HG02943 (cell line): ENCODE measurements at regions not wholly inside any gene's neighbourhood (a gene's known extent, or its start where the extent isn't known, plus 50 kb on each side); places are given as distances from the start of the nearest gene placed in this dataset.
"Not testable (repeated sequence)": the region's sequence is repeated elsewhere in the genome, so short reads cannot be mapped to it uniquely, and the experiment has no call there.

Source experiments
- ATAC-seq: cut with Tn5 transposase; IDR thresholded peaks from one replicate; pipeline ENCODE4 v1.9.1; 2021; ENCODE audit warnings: mild to moderate bottlenecking, low read depth, moderate library complexity; ENCODE audit not compliant: unreplicated experiment

DNA sequence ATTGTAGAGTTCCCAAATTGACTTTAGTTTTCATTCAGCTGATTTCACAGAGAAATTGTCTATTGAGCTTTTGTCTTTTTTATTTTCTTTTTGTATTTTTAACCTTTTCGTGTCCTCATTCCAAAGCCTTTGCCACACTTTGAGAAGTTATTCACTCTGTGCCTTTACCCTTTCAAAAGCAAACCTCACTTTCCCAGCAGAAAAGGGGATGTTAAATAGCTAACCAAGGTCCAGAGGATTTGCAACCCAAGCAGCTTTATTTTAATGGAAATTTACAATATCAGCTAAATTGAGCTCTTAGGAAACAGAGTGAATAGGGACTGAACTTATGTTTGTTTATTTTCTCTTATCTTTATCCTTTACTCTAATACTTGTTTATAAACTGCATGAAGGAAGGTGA, 428.8 kb downstream of the PCDH7 start:
- ATAC-seq: no peak

DNA sequence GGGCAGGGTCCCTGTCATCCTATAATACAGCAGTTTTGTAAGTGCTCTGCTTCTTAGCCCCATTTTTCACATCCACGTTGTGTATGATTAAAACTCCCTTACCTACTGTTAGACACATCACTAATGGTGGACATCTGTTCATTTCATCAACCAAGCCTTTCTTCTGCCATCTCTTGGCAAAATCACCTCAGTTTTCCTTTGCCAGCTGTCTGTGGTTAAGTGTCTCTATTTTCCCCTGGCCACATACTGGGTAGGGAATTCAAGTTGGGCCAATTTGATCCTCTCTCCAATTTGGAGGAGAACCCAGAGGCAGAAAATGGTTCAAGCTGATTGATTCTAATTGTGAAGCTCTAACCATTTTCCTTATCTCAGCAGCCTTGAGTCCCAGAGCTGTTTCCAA, 436.1 kb downstream of the PCDH7 start:
- ATAC-seq: no peak

DNA sequence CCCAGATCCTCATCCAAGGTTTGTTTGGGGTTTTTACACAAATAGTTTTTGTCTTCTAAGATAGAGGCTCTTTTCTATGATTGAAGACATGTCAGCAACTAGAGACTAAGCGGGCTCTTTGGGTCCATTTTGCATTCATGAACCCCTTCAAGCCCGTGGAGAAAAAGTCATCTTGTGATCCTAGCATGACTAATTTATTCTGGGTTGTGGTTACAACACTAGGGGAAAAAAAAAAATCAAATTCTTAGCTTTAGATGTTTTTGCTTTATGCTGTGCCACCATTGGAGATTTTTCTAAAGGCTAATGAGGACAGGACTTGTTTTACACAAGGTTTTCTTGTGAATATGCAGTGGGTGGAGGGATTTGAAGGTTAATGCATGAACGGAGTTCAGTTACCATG, 440.0 kb downstream of the PCDH7 start:
- ATAC-seq: no peak

DNA sequence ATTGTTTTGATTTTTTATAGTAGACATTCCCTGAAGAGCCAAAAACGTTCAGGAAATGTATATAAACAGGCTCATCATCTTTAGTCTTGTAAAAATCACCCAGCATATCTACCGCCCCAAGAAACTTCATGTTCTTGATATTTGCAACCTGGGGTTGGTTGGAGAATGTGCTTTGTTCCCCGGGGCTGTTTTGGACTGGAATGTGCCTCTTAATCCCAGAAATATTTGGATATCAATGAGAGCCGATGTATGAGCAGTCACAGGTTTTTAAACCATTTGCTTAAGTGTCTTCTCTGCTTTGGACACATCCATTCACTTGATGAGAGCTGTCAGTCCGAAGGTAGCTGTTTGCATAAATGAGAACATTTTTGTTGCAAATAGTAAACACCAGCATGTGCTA, 449.7 kb downstream of the PCDH7 start:
- no peak for ATAC-seq

DNA sequence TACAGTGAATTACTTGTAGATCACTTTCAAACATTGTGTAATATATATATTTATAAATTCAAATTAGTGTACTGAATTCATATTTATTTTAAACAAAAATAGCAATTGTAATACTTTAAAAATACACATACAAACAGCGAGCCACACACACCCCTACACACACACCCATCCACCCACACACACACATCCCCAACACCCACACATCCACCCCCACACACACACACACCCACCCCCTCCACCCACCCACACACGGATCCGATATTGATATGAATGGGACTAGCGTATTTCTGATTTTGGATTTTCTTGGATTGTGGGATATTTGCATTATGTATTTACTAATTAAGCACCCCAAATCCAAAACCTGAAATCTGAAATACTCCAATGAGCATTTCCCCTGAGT, 451.2 kb downstream of the PCDH7 start:
- no peak for ATAC-seq

DNA sequence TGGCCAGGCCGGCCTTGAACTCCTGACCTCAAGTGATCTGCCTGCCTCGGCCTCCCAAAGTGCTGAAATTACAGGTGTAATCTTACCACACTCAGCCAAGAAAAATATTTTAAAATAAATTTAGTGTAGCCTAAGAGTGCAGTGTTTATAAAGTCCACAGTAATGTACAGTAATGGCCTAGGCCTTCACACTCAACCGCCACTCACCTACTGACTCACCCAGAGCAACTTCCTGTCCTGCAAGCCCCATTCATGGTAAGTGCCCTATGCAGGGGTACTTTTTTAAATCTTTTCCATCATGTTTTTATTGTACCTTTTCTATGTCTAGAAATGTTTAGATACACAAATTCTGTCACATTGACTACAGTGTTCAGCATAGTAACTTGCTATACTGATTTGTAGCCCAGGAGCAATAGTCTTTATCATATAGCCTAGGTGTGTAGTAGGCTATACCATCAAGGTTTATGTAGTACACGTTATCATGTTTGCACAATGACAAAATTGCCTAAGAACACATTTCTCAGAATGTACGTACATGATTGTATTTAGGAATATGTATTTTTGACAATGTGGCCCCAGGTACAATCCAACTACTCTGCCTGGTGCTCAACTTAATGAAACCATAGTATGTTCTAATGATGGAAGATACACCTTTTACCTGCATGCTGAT, 455.2 kb downstream of the PCDH7 start:
- ATAC-seq: no peak

DNA sequence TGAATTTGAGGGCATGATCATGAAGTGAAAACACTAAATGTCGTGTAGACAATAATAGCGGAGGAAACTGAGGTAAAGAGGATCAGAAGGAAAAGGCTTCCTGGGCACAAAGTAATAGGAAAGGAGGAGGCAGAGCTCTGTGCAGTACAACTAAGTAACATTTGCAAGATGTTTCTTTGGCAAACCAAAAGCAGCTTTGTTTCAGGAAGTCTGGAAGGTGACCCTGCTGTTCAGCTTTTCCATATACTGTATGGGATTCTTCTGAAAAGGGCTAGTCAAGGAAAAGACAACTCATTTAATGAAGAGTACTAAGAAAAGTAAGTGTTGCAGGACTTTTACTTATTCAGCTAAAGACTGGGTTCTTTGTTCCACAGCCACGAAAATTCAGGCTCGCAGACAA, 463.1 kb downstream of the PCDH7 start:
- ATAC-seq: no peak

DNA sequence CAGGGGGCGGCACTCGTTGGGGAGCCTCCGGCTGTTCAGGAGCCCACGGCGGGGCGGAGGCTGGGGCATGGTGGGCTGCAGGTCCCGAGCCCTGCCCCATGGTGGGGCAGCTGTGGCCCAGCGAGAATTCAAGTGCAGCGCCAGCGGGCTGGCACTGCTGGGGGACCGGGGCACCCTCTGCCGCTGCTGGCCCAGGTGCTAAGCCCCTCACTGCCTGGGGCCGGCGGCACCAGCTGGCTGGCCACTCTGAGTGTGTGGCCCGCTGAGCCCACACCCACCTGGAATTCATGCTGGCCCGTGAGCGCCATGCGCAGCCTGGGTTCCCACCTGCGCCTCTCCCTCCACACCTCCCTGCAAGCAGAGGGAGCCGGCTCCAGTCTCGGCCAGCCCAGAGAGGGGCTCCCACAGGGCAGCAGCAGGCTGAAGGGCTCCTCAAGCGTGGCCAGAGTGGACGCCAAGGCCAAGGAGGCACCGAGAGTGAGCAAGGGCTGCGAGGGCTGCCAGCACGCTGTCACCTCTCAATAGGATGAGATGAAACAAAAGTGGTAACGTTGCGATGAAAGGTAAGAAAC, 464.9 kb downstream of the PCDH7 start:
- no peak for ATAC-seq

DNA sequence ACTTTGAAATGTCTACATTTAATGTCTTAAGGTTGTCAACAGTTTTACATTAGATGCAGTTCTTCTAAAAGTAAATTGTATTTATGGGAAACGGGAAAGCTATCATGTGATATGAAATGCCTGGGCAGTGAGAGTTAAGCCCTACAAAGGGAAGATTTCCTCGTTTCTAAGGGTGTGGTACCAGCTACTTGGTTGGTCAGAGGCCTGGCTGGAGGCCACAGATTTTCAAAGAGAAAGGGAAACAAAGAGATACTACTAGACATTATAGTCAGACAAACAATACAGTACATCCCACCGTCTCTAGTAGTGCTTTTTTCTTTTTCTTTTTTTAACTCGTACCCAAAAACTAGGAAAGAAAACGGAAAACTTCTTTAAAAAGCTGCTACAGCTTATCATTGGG, 467.8 kb downstream of the PCDH7 start:
- ATAC-seq: no peak

DNA sequence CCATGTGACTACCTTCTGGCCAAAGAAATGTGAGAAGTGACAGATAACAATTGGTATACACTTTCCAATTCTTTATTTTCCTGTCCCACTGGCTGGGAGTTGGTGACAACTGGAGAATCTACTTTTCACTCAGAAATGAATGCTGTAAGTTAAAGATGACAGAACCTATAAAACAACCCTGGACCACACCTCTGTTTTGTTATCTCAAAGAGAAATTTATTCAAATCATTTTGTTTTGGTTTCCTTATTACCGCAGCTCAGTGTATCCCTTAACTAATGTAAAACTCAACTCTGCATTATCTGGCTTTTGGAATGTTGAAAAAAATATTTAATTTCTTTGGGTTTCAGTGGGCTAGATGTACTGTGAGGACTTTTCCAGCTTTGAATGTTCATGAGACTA, 469.8 kb downstream of the PCDH7 start:
- no peak for ATAC-seq

DNA sequence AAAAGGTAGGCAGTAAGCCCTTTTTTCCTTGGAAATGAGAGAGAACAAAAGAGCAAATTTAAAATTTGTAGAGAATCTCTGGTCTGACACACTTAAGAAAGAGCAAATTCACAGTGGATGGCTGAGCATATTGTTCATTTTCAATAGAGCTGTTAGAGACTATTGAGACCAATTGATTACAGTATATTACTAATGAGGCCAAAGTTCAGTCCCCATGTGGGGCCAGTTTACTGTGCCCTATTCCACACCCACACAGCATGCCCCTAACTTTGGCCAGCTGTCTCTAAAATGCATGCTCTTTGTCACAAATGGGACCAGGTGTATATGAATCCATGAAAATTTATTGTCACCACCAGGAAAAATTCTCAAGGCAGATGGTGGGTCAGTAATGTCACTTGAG, 470.5 kb downstream of the PCDH7 start:
- no peak for ATAC-seq

DNA sequence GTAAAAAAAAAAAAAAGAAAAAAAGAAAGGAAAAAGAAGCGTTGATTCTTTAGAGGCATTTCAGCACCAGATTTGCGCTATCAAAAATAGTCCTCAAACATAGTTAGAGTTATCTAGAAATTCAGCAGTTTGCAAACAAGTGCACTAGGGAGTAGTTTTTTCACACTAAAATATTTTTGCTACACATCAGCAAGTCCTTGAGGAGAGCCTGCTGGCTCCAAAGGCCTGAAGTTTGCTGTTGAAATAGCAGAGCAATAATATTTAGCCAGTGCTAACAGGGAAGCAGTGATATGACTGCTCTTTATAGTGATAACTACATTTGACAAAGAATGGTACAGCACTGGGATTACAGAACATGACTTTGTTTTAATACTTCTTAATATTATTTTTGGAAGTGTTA, 472.2 kb downstream of the PCDH7 start:
- no peak for ATAC-seq

DNA sequence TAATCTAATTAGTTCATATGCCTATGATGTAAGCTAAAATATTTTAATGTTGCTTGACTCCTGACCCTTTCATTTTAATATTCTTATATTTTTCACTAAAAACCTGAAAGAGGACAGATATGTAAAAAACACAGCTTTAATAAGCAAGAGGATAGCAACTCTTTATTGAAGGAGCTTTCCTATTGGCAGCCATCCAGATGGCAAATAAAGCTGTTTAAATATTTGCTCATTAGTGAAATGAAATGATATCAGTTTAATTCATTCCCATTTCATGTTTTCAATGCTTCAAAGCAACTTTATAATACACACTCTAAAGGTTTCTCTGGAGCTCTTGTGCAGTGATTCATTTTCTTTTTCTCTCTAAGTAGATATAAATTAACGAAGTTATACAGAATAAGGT, 473.4 kb downstream of the PCDH7 start:
- ATAC-seq: no peak

DNA sequence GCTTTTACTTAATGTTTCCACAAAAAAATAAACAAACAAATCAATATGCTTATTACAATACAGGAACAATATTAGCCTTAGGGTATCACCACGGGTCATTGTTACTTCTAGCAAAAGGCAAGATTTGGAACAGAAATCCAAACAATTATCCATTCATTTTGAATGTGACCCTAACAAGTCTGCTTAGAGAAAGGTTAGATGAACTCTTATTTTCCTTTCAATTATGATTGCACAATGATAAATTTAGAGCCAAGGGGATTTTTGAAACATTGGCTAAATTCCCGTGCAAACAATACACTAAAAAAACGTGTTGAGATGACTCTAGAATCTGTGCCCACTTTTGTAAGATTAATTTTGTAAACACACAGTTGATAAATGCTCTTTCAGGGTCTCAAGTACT, 474.7 kb downstream of the PCDH7 start:
- ATAC-seq: no peak

DNA sequence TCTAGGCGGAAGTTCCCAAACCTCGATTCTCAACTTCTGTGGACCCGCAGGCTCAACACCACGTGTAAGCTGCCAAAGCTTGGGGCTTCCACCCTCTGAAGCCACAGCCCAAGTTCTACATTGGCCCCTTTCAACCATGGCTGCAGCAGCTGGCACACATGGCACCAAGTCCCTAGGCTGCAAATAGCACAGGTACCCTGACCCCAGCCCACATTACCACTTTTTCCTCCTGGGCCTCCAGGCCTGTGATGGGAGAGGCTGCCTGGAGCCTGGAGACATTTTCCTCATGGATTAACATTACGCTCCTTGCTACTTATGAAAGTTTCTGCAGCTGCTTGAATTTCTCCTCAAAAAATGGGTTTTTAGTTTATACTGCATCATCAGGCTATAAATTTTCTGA, 479.5 kb downstream of the PCDH7 start:
- ATAC-seq: no peak

DNA sequence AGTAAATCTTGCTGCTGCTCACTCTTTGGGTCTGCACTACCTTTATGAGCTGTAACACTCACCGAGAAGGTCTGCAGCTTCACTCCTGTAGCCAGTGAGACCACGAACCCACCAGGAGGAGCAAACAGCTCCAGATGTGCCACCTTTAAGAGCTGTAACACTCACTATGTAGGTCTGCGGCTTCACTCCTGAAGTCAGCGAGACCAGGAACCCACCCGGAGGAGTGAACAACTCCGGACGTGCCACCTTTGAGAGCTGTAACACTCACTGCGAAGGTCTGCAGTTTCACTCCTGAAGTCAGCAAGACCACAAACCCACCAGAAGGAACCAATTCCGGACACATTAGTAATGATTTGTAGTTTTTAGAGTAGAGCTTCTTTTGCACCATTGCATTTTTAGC, 481.9 kb downstream of the PCDH7 start:
- ATAC-seq: not testable (repeated sequence)

DNA sequence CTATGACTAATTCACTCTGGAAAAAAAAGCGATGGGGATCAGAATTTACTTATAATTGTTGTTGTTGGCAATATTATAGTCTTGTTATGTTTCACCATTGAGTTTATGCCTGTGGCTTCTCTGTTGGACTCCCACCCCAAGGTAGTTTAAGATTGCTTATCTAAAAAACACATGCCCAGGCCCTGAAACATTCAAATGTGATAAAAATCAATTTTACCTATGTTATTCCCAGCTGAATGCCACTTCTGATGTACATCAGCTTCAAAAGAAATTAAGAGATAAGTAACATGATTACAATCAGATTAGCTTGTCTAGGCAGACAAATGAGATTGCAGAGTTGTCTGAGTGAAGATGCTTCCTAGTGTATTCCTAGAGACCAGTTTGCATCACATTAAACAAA, 484.7 kb downstream of the PCDH7 start:
- ATAC-seq: no peak

DNA sequence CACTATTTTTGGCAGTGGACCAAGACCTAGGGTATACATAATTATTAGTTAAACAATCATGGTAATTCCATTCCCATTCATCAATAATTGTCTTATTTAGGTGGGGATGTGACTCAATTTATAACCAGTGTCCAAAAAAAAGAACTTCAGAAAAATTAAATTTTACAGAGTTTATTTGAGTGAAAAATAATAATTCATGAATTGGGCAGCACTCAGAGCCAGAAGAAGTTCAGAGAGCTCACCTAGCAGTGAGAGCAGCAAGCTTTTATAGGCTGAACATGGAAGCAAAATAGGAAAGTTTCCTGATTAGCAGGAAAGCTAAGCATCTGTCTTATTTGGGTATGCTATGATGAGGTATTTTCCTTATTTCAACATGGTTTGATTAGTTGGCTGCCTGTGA, 500.8 kb downstream of the PCDH7 start:
- no peak for ATAC-seq

DNA sequence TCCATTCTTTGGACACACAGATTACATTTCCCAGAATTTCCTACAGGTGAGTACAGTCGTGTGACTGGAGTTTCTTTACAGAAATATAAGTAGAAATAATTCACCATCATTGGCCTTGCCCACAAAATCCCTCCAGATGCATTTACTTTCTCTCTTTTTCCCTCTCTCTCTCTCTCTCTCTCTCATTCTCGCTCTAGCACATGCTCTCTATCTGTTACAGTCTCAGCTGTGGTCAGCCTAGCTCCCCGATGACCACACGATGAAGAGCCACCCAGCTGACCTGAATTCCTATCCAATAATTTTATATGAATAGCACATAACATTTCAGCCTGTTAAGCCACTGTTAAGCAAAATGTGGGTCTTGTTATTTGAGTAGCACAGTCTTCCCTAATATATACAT, 507.9 kb downstream of the PCDH7 start:
- ATAC-seq: no peak

DNA sequence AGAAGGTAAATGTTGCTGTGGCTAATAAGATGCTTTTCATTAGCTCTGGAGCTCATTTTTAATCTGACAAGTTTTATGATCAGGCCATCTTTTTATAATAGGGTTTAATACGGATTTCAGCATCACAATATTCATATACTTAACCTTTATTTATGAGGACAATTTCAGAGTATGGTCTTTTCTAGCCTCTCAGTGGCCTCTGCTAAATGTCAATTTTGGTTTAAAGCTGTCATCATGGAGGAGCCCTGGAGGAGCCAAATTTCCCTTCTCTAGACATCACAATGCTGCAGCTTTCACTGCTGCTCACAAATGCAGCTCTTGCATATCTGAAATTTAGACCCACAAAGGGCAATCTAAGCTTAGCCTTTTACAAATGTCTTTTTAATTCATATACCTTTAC, 510.4 kb downstream of the PCDH7 start:
- ATAC-seq: no peak

DNA sequence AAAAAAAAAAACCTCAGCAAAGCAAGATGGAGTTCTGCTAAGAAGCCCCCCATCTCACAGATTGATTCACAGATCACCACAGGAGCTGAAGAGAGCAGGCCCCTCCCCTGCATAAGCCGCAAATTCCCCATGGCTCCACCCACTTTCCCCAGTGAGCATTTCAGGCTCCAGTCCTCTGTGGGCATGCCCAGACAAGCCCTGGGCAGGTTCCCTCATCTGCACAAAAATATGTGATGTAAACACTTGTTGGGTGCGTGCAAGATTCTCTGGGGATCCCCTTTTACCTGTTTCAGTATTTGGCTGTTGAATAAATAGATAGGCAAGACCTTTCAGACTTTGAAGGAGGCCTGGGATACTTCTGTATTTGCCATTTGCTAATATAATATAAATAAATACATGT, 514.3 kb downstream of the PCDH7 start:
- no peak for ATAC-seq

DNA sequence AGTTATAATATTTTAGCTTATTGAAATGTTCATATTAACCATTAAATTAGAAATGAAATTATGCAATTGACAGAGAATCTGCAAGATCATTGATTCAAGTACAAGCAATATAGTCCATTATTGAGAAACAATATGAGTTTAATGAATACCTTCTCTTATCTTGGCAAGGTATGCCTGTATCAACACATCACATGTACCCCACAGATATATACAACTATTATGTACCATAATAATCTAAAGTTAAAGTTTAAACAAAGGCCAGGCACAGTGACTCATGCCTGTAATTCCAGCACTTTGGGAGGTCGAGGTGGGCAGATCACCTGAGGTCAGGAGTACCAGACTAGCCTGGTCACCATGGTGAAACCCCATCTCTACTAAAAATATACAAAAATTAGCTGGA, 514.7 kb downstream of the PCDH7 start:
- ATAC-seq: no peak
